Small intestine (tissue), 7 donors: ENCODE measurements at regions not wholly inside any gene's neighbourhood (a gene's known extent, or its start where the extent isn't known, plus 50 kb on each side); places are given as distances from the start of the nearest gene placed in this dataset.
"Not testable (repeated sequence)": the region's sequence is repeated elsewhere in the genome, so short reads cannot be mapped to it uniquely, and the experiment has no call there.

ENCODE experiments used
- DNase-seq, 2 donors: peaks; one replicate each; pipeline versions ENCODE4 v3.0.0 to v3.0.0-alpha.2; 2013
- FAIRE-seq: peaks from 2 replicates; lab custom pipeline; 2012; peaks lifted over from hg19 to GRCh38; lab: Jason Lieb, UNC
- H3K27ac ChIP-seq, 3 donors: one replicate each; pipeline ENCODE4 v1.5.1; 2013; ENCODE audit warnings: low read length in 2 of 3, mild to moderate bottlenecking in 2 of 3, control low read depth in 1 of 3, inconsistent platforms in 1 of 3, low read depth in 1 of 3, moderate library complexity in 1 of 3
- H3K27me3 ChIP-seq, 3 donors: one replicate each; pipeline ENCODE4 v1.6.1; 2013; ENCODE audit warnings: low read length in 3 of 3, inconsistent platforms in 1 of 3; ENCODE audit not compliant: control insufficient read depth in 3 of 3, insufficient read depth in 3 of 3
- H3K36me3 ChIP-seq, 3 donors: one replicate each; pipeline ENCODE4 v1.6.1; 2013; ENCODE audit warnings: low read length in 3 of 3, inconsistent platforms in 1 of 3, low read depth in 1 of 3, mild to moderate bottlenecking in 1 of 3, moderate library complexity in 1 of 3; ENCODE audit not compliant: control insufficient read depth in 3 of 3, insufficient read depth in 2 of 3
- H3K4me1 ChIP-seq, 3 donors: one replicate each; pipeline ENCODE4 v1.6.1; 2013; ENCODE audit warnings: low read length in 2 of 3, inconsistent platforms in 1 of 3, low read depth in 1 of 3, mild to moderate bottlenecking in 1 of 3, moderate library complexity in 1 of 3; ENCODE audit not compliant: control insufficient read depth in 3 of 3, insufficient read depth in 2 of 3
- H3K4me3 ChIP-seq, 3 donors: one replicate each; pipeline ENCODE4 v1.5.1; 2013; ENCODE audit warnings: low read length in 3 of 3, control low read depth in 1 of 3, inconsistent platforms in 1 of 3, low read depth in 1 of 3, mild to moderate bottlenecking in 1 of 3, moderate library complexity in 1 of 3
- H3K9me3 ChIP-seq, 2 donors: one replicate each; pipeline ENCODE4 v1.6.1; 2013; ENCODE audit warnings: low read depth in 1 of 2, low read length in 1 of 2; ENCODE audit not compliant: control insufficient read depth in 2 of 2, insufficient read depth in 1 of 2
- WGBS, 3 donors: extraction: QIAGEN DNeasy Blood & Tissue Kit; methylation state at CpG; one replicate each; pipeline ENCODE4 v1.1.7; 2013; 5-methylcytosine and 5-hydroxymethylcytosine counted together
- donor health status: healthy with polysubstance abuse.
- donor health status: control.
- donor health status: control.
- donor health status: Bipolar disorder and iron deficiency.
- donor health status: healthy.

DNA sequence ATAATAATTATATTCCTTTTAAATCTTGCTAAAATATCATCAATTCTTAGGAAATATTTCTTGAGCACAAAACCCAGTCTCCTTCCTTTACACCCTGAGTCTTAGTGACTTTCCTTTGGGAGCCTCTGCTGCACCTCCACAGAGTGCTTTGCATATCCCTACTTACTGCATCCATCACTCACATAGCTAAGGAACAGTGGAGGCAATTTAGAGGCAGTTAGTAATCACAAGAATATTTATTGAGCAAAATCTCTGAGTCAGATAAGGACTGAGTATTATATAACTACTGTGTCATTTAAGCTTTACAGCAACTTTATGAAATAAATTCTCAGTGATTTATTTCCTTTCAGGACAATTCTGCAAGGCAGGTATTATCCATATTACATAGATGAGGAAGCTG lies 327.7 kb downstream of the TMX3 start:
- H3K27me3 ChIP-seq: no peaks in the 10 kb centered on the region
- no peak for FAIRE-seq

DNA sequence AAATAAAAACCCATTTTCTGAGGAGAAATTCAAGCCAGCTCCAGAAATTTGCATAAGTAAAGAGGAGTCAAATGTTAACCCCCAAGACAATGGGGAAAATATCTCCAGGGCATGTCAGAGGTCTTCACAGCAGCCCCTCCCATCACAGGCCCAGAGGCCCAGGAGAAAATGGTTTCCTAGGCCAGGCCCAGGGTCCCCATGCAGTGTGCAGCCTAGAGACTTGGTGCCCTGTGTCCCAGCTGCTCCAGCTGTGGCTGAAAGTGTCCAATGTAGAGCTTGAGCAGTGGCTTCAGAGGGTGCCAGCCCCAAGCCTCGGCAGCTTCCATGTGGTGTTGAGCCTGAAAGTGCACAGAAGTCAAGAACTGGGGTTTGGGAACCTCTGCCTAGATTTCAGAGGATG lies 330.9 kb downstream of the TMX3 start:
- DNase-seq, H3K4me3 ChIP-seq, H3K27ac ChIP-seq, FAIRE-seq, H3K27me3 ChIP-seq, H3K4me1 ChIP-seq, H3K36me3 ChIP-seq, H3K9me3 ChIP-seq: not testable (repeated sequence)
- 55 to 79% (median 78%) methylated on average over 1 of the region's 1 CpG for WGBS, 3 donors

More for the DNA sequence above, 327.7 kb downstream of the TMX3 start:
- DNase-seq: no peak
- Histone ChIP-seq H3K27ac (no peak overlapping the region), H3K9me3 (peaks cover 0 to 4% of the 10 kb centered on the region in 2 donors), H3K36me3 (no peaks in the 10 kb centered on the region), H3K4me3 (no peak overlapping the region), H3K4me1 (no peaks in the 10 kb centered on the region)

DNA sequence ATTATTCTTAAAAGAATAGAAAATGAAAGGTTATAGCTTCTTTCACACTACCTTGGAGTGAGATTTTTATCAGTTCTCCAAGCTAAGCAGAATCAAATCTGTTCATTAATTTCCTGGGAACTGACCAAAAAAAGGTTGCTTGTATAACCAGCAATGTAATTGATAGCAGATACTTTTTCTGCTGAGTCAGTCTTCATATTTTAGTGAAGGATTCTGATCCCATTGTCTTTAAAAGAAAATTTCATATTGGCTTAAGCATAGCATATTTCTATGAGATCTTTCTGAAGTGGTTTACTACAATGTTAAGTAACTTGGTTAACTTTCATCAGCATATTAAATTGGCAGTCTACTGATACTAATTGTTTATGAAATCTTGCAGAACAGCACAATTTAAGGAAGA lies 338.0 kb downstream of the TMX3 start:
- FAIRE-seq (no peak), DNase-seq (no peak)
- no peak overlapping the region for H3K27ac ChIP-seq
- H3K4me3 ChIP-seq: no peak overlapping the region
- no peaks in the 10 kb centered on the region for H3K9me3 ChIP-seq
- H3K4me1 ChIP-seq: no peaks in the 10 kb centered on the region
- H3K36me3 ChIP-seq: no peaks in the 10 kb centered on the region
- H3K27me3 ChIP-seq: no peaks in the 10 kb centered on the region

DNA sequence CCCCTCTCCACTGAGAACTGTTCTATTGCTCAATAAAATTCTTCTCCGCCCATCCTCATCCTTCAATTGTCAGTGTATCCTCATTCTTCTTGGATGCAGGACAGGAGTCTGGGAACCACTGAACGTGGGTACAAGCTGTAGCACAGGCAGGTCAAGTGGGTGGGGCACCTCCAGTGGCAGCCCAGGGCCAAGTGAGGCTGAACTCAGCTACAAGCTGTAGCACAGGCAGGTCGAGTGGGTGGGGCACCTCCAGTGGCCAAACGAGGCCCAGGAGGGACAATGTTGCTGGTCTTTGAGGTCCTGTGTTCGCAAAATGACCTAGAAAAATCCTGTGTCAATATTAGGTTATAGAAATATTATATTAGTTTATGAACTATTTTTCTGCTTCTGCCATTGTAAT lies 352.0 kb downstream of the TMX3 start:
- no peak for FAIRE-seq

DNA sequence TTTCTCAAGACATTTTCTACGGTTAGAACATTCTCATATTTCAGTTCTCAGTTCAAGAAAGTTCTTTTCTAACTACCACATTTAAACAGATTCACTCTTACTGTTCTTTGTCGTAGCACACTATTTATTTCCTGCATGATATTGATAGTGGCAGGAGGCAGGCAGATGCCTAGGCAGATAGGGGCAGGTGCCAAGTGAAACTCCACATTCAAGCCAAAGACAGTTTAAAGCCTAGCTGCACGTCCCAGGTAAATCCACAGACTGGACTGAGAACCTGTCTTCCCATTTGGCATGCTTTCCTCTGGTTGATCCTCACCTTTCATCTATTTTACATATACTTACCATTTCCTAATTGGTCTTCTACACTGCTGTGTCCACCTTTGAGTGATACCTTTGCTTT lies 359.3 kb downstream of the TMX3 start:
- H3K4me3 ChIP-seq: no peak overlapping the region
- H3K4me1 ChIP-seq: no peaks in the 10 kb centered on the region
- DNase-seq: no peak
- H3K9me3 ChIP-seq: peaks cover 0 to 19% of the 10 kb centered on the region in 2 donors
- no peak overlapping the region for H3K27ac ChIP-seq
- no peaks in the 10 kb centered on the region for H3K36me3 ChIP-seq
- 35 to 51% (median 37%) methylated on average over 3 of the region's 3 CpGs for WGBS, 3 donors
- H3K27me3 ChIP-seq: no peaks in the 10 kb centered on the region
- FAIRE-seq: no peak

More for the DNA sequence above, 352.0 kb downstream of the TMX3 start:
- H3K9me3 ChIP-seq: peaks cover 0 to 15% of the 10 kb centered on the region in 2 donors
- no peak overlapping the region for H3K4me3 ChIP-seq
- H3K27ac ChIP-seq: no peak overlapping the region
- no peaks in the 10 kb centered on the region for H3K27me3 ChIP-seq
- no peaks in the 10 kb centered on the region for H3K4me1 ChIP-seq
- H3K36me3 ChIP-seq: no peaks in the 10 kb centered on the region
- DNase-seq: no peak
- 44 to 67% (median 49%) methylated on average over 5 of the region's 5 CpGs for WGBS, 3 donors

DNA sequence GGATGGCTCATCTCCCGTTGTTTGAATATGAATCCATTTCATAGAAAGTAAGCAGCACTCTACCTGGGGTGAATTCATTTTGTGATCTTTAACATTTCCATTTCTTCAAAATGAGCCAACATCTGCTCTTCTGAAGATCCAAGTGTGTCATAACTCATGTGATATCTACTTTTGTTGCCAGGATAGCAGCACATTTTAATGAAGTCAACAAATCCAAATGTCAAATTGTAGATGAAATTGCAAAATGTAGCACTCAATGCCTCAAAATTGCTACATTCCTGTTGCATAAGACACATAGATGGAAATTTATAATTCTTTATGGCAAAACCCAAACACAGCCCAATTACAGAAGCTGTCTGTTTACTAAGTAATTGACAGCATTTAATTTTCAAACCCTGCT lies 360.7 kb downstream of the TMX3 start:
- no peak for FAIRE-seq

DNA sequence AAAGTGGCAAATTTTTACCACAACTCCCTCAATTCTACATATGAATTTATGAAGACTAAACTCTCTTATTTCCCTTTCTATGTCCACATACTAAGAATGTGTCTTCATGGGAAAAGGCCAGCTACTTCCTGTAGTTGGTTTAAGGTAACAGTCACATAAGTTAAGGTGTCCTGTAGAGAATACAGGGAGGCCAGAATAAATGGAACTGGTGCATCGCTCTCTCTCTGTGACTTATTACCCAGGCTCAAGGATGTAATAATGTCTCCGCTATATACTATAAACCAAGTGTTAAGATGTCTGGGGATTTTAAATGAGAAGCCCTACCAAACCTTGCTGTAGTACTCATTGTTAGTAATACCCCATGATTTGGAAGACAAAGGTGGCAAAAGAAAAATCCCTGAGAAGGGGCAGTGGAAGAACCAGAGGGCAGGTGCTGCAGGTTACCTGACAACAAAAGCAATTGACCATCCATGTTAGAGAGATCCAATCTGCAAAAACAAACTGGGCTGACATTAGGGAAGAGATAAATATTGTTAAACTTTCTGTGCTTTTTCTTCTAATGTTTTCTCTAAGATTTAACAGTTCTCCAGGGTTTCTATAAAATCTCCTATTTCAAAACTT lies 372.8 kb downstream of the TMX3 start:
- no peak overlapping the region for H3K27ac ChIP-seq
- H3K9me3 ChIP-seq: no peaks in the 10 kb centered on the region
- H3K4me3 ChIP-seq: no peak overlapping the region
- FAIRE-seq (no peak), DNase-seq (no peak)
- no peaks in the 10 kb centered on the region for H3K4me1 ChIP-seq
- H3K27me3 ChIP-seq: no peaks in the 10 kb centered on the region
- WGBS, 3 donors: 87 to 94% (median 93%) methylated on average over 2 of the region's 2 CpGs
- no peaks in the 10 kb centered on the region for H3K36me3 ChIP-seq

More for the DNA sequence above, 360.7 kb downstream of the TMX3 start:
- H3K36me3 ChIP-seq: no peaks in the 10 kb centered on the region
- H3K9me3 ChIP-seq: peaks cover 0 to 18% of the 10 kb centered on the region in 2 donors
- no peak overlapping the region for H3K4me3 ChIP-seq
- no peak overlapping the region for H3K27ac ChIP-seq
- no peaks in the 10 kb centered on the region for H3K4me1 ChIP-seq
- H3K27me3 ChIP-seq: no peaks in the 10 kb centered on the region
- WGBS, 3 donors: 91 to 97% (median 93%) methylated on average over 1 of the region's 1 CpG
- no peak for DNase-seq

DNA sequence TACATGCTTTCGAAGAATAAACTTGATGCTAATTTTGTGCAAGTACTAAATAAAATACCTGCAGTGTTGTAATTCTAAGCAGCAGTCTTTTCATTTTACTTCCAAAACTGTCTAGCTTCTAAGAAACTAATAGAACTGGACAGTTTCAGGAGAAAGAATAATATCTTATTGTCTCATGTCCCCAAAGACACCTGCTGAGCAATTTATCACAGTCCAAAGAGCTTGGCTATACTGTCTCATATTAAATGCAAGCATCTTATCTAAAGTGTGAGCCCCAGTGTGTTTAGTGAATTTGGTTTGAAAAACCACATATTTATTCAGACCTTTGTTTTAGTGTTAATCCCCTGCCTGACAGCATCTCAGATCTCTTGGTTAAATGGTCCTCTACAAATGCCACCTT lies 374.3 kb downstream of the TMX3 start:
- Histone ChIP-seq H3K36me3 (no peaks in the 10 kb centered on the region), H3K4me1 (no peaks in the 10 kb centered on the region), H3K4me3 (no peak overlapping the region), H3K27ac (no peak overlapping the region), H3K9me3 (no peaks in the 10 kb centered on the region), H3K27me3 (no peaks in the 10 kb centered on the region)
- DNase-seq (no peak), FAIRE-seq (no peak)
- WGBS, 3 donors: 92 to 100% (median 93%) methylated on average over 1 of the region's 1 CpG

DNA sequence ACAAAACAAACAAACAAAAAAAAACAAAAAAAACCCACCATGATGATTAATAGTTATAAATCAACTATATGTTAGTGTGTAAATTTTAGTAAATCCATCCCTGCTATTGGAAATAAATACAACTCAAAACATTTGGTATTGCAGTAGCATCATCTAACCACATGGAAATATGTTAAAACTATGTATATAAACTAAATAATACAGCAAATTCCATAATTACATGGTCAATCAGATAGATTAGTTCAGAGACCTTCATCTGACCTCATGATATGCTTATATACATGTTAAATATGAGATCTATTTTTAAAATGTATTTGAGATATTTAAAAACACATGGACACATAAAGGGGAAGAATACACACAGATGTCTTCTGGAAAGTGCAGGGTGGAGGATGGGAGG lies 384.2 kb downstream of the TMX3 start:
- Histone ChIP-seq H3K9me3 (no peaks in the 10 kb centered on the region), H3K36me3 (no peaks in the 10 kb centered on the region), H3K4me3 (no peak overlapping the region), H3K27ac (no peak overlapping the region), H3K27me3 (no peaks in the 10 kb centered on the region), H3K4me1 (no peaks in the 10 kb centered on the region)
- DNase-seq: no peak
- FAIRE-seq: no peak
